ENCODE measurements at regions not wholly inside any gene's neighbourhood (a gene's known extent, or its start where the extent isn't known, plus 50 kb on each side); places are given as distances from the start of the nearest gene placed in this dataset.
"Not testable (repeated sequence)": the region's sequence is repeated elsewhere in the genome, so short reads cannot be mapped to it uniquely, and the experiment has no call there.

- DNase-seq (ENCODE audit: low read depth in 1 of 2, low spot score in 1 of 2), result no peak
These were observed 378.0 kb upstream of the SGO1 start for GRCh38 chr3:20563985-20564384.

GRCh38 chr3:20563251-20563650, 377.2 kb upstream of the SGO1 start:
- DNase-seq (ENCODE audit: low read depth in 1 of 2, low spot score in 1 of 2), result no peak

DNA sequence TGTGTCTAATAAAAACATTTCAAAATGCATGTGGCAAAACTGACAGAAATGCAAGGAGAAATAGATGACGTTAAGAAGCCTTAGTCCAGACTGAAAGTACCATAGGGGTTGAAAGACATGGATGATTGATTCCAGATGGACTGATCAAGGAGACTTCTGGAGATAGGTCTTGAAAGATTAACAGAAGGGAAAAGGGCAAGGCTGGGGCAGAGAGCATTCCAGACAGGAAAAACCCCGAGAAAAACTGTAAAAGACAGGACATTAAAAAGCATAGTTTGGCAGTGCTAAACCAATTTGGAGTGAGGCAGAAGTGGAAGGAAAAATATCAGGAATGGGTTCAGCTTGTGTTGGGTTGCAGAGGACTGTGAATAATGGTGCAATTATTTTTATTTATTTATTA, 375.2 kb upstream of the SGO1 start:
- no peak for DNase-seq (ENCODE audit: low read depth in 1 of 2, low spot score in 1 of 2)

DNA sequence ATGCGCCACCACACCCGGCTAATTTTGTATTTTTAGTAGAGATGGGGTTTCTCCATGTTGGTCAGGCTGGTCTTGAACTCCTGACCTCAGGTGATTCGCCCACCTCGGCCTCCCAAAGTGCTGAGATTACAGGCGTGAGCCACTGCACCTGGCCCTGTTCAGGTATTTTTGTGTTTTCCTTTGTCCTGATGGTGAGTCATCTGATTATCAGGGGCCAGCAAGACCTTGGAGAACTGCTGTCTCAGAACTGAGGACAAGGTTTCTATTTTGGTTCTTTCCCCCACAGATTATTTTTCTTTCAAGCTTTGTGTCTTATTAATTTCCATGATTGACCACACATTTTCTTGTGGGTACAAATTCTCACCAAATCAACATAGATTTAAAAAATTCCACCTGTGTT, 374.4 kb upstream of the SGO1 start:
- DNase-seq (ENCODE audit: low read depth in 1 of 2, low spot score in 1 of 2), result not testable (repeated sequence)

- no peak for DNase-seq (ENCODE audit: low read depth in 1 of 2, low spot score in 1 of 2)
These were observed 372.2 kb upstream of the SGO1 start for GRCh38 chr3:20558161-20558560.

- DNase-seq (ENCODE audit: low read depth in 1 of 2, low spot score in 1 of 2), result no peak
These were observed 370.7 kb upstream of the SGO1 start for GRCh38 chr3:20556661-20557060.

DNA sequence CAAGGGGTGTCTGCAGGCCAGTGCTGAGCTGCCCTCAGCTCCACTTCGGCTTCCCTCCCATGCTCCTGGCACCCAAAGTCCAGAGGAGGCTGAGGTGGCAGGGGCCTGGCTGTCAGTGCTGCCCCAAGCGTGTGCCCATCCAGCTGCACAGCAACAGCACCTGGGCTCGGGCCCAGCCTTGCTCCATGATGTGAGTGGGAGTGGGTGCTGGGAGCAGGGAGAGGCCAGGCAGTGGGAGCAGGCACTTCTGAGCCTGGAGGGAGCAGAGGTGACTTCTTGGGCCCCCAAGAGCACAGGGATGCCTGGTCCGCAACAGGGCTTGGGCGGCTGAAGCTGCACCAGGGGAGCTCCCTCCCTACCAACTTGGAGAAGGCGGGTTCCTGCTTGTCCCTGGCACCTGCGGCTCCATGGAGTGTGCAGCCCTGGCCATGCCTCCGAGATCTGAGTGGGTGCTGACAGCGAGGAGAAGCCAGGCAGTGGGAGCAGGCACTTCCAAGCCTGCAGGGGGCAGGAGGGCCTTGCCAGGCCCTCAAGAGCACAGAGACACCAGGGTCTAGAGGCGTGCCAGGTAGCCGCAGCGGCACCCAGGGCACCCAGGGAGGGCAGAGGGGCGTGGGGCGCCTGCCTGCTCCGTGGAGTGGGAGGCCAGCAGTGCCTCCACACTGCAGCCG, 366.7 kb upstream of the SGO1 start:
- DNase-seq (ENCODE audit: low read depth in 1 of 2, low spot score in 1 of 2), result no peak

- not testable (repeated sequence) for DNase-seq (ENCODE audit: low read depth in 1 of 2, low spot score in 1 of 2)
These were observed 361.6 kb upstream of the SGO1 start for GRCh38 chr3:20547361-20548269.

- DNase-seq (ENCODE audit: low read depth in 1 of 2, low spot score in 1 of 2), result no peak
These were observed 360.6 kb upstream of the SGO1 start for GRCh38 chr3:20546636-20547035.

DNA sequence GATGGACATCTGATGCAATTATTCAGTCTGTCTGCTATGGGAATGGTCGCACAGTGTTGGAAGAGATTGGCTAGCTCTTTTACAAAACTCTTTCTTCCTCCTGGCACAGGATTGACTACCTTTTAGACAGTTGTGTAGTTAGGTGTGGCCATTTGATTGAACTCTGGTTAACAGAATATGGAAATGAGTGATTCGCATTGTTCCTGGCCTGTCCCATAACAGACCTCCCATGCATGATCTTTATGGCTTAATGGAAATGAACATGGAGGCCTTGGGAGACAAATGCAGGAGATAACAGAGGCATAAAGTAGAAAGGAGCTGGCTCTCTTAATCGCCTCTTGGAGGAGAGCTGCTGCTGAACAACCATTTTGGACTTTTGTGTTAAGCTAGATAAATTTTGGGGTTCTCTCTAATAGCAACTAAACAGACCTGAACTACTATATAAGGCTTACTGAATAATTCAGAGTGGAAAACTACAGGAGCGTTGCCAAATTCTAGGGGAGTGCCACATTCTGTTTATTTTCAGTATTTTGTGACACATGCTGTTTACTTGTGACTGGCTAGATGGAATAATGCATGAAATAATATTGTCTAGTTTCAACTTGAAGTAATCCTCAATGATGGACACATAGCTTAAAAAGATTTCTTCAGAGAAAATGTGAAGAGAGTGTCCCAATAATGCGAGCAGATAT, 357.7 kb upstream of the SGO1 start:
- no peak for DNase-seq (ENCODE audit: low read depth in 1 of 2, low spot score in 1 of 2)

- DNase-seq (ENCODE audit: low read depth in 1 of 2, low spot score in 1 of 2), result no peak
These were observed 354.1 kb upstream of the SGO1 start for GRCh38 chr3:20540066-20540465.

DNA sequence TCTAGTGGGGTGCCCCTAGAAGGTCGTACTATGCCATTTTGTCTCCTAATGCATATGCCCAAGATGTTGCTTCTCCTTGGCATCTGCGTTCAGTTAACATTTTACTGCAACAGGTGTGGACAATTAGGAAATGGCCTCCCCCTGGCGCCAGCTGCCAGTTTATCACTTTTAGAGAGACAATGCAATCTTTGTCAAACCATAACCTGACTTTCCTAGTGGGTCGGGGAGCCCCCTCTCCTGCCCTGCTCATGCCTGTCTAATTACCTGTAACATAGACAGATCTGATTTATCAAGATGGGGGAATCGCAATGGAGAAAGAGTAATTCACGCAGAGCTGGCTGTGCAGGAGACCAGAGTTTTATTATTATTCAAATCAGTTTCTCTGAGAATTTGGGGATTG, 353.7 kb upstream of the SGO1 start:
- no peak for DNase-seq (ENCODE audit: low read depth in 1 of 2, low spot score in 1 of 2)

DNA sequence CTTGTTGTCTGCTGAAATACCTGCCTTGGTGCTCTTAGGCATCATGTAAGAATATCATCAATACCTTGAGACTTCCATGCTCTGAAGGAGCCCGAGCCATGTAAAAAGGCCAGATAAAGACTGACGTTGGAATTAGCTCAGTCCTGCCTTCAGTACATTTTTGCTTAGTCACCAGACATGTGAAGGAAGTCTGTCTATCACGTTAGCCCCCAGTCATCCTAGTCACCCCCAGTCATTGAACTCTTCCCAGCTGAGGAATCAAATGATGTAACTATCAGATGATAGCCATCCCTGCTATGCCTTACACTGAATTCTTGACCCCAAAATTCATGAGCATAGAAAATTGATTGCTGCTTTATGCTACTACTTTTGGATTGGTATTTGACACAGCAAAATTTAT, 351.2 kb upstream of the SGO1 start:
- no peak for DNase-seq (ENCODE audit: low read depth in 1 of 2, low spot score in 1 of 2)

GRCh38 chr3:20529911-20530310, 343.9 kb upstream of the SGO1 start:
- no peak for DNase-seq (ENCODE audit: low read depth in 1 of 2, low spot score in 1 of 2)

- no peak for DNase-seq (ENCODE audit: low read depth in 1 of 2, low spot score in 1 of 2)
These were observed 342.3 kb upstream of the SGO1 start for GRCh38 chr3:20528180-20528770.

DNA sequence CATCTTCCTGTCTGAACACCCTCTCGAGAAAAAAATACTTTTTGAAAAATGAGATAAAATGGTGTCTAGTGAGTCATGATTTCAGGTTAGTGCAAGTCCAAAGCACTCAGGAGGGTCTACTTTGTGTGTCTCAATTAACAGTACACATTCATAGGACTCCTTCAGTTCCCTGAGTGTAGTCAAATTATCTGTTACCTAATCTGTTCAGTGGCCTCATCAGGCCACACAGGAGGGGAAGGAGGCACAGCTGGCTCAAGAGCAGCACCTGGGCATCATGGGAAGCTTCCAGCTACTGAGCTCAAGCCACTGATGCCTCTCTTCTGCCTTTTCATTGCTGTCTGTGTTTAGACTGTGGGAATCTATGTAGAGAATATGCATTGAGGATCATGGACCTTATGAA, 341.4 kb upstream of the SGO1 start:
- no peak for DNase-seq (ENCODE audit: low read depth in 1 of 2, low spot score in 1 of 2)

GRCh38 chr3:20524328-20524727, 338.3 kb upstream of the SGO1 start:
- no peak for DNase-seq (ENCODE audit: low read depth in 1 of 2, low spot score in 1 of 2)

GRCh38 chr3:20523293-20523692, 337.3 kb upstream of the SGO1 start:
- DNase-seq (ENCODE audit: low read depth in 1 of 2, low spot score in 1 of 2), result no peak

- not testable (repeated sequence) for DNase-seq (ENCODE audit: low read depth in 1 of 2, low spot score in 1 of 2)
These were observed 331.3 kb upstream of the SGO1 start for GRCh38 chr3:20517316-20517715.

GRCh38 chr3:20516311-20516710, 330.3 kb upstream of the SGO1 start:
- no peak for DNase-seq (ENCODE audit: low read depth in 1 of 2, low spot score in 1 of 2)

- DNase-seq (ENCODE audit: low read depth in 1 of 2, low spot score in 1 of 2), result no peak
These were observed 329.8 kb upstream of the SGO1 start for GRCh38 chr3:20515834-20516233.
